ENCODE measurements at regions not wholly inside any gene's neighbourhood (a gene's known extent, or its start where the extent isn't known, plus 50 kb on each side); places are given as distances from the start of the nearest gene placed in this dataset.

GRCh38 chr11:127350476-127350875 is 349.9 kb upstream of the KIRREL3 start:
- Histone ChIP-seq H3K4me3 (no peak overlapping the region), H3K9me3 (replicated peaks) (peaks cover 15% of the 10 kb centered on the region), H3K27ac (replicated peaks) (no peak overlapping the region), H3K27me3 (ENCODE audit: low read depth) (peaks cover 8% of the 10 kb centered on the region), H3K36me3 (no peaks in the 10 kb centered on the region), H3K4me1 (no peaks in the 10 kb centered on the region)
- DNase-seq = no peak
- no peak for TF ChIP-seq CTCF (IDR thresholded peaks at IDR 0.05; ENCODE audit: borderline replicate concordance)
- intact Hi-C loops (cut with micrococcal nuclease) = no loop called here

GRCh38 chr11:127345819-127346459 is 345.4 kb upstream of the KIRREL3 start:
- DNase-seq = peak; percentile 18

GRCh38 chr11:127340438-127340837 is 339.9 kb upstream of the KIRREL3 start:
- H3K4me1 ChIP-seq = no peaks in the 10 kb centered on the region
- H3K27ac ChIP-seq (replicated peaks) = no peak overlapping the region
- no peak overlapping the region for H3K4me3 ChIP-seq
- peaks cover 21% of the 10 kb centered on the region for H3K27me3 ChIP-seq (ENCODE audit: low read depth)
- TF ChIP-seq CTCF (IDR thresholded peaks at IDR 0.05; ENCODE audit: borderline replicate concordance) = no peak
- no peak for DNase-seq
- intact Hi-C loops (cut with micrococcal nuclease) = no loop called here
- no peaks in the 10 kb centered on the region for H3K9me3 ChIP-seq (replicated peaks)
- no peaks in the 10 kb centered on the region for H3K36me3 ChIP-seq

More at GRCh38 chr11:127345819-127346459, 345.4 kb upstream of the KIRREL3 start:
- no peaks in the 10 kb centered on the region for H3K4me1 ChIP-seq
- intact Hi-C loops (cut with micrococcal nuclease) = no loop called here
- H3K36me3 ChIP-seq = no peaks in the 10 kb centered on the region
- H3K4me3 ChIP-seq = no peak overlapping the region
- H3K27ac ChIP-seq (replicated peaks) = no peak overlapping the region
- H3K9me3 ChIP-seq (replicated peaks) = peaks cover 15% of the 10 kb centered on the region
- H3K27me3 ChIP-seq (ENCODE audit: low read depth) = peaks cover 18% of the 10 kb centered on the region
- TF ChIP-seq CTCF (IDR thresholded peaks at IDR 0.05; ENCODE audit: borderline replicate concordance) = peak; percentile 79

- intact Hi-C loops (cut with micrococcal nuclease) = no loop called here
- no peaks in the 10 kb centered on the region for H3K4me1 ChIP-seq
- TF ChIP-seq CTCF (IDR thresholded peaks at IDR 0.05; ENCODE audit: borderline replicate concordance) = no peak
- no peaks in the 10 kb centered on the region for H3K36me3 ChIP-seq
- H3K27ac ChIP-seq (replicated peaks) = no peak overlapping the region
- no peak overlapping the region for H3K4me3 ChIP-seq
- DNase-seq = no peak
- peaks cover 21% of the 10 kb centered on the region for H3K27me3 ChIP-seq (ENCODE audit: low read depth)
- H3K9me3 ChIP-seq (replicated peaks) = peaks cover 1% of the 10 kb centered on the region
Observed at GRCh38 chr11:127339376-127339775, 338.8 kb upstream of the KIRREL3 start.

- intact Hi-C loops (cut with micrococcal nuclease) = no loop called here
- Histone ChIP-seq H3K27ac (replicated peaks) (no peak overlapping the region), H3K4me1 (no peaks in the 10 kb centered on the region), H3K9me3 (replicated peaks) (peaks cover 9% of the 10 kb centered on the region), H3K4me3 (no peak overlapping the region), H3K27me3 (ENCODE audit: low read depth) (peaks cover 15% of the 10 kb centered on the region), H3K36me3 (no peaks in the 10 kb centered on the region)
- no peak for TF ChIP-seq CTCF (IDR thresholded peaks at IDR 0.05; ENCODE audit: borderline replicate concordance)
- no peak for DNase-seq
Observed at GRCh38 chr11:127338380-127339259, 338.1 kb upstream of the KIRREL3 start.

All from left ventricle myocardium inferior (tissue), 1 donor.